HL-60 (cell line): ENCODE measurements at regions not wholly inside any gene's neighbourhood (a gene's known extent, or its start where the extent isn't known, plus 50 kb on each side); places are given as distances from the start of the nearest gene placed in this dataset.
"Not testable (repeated sequence)": the region's sequence is repeated elsewhere in the genome, so short reads cannot be mapped to it uniquely, and the experiment has no call there.

Experiments used
- DNase-seq, 2 experiments: peaks; one replicate each; pipeline ENCODE4 v3.0.0-alpha.2; 2010 to 2020; ENCODE audit warnings: low read depth in 1 of 2, low spot score in 1 of 2
- H3K27ac ChIP-seq: fragments of 250-450 bp; sonication (Bioruptor Pico); replicated peaks from 2 replicates; pipeline ENCODE4 v1.5.1; 2020; ENCODE audit warnings: mild to moderate bottlenecking, moderate library complexity
- H3K27me3 ChIP-seq: fragments of 250-450 bp; sonication (Bioruptor Pico); 2 replicates; pipeline ENCODE4 v1.5.1; 2021; ENCODE audit warnings: mild to moderate bottlenecking, moderate library complexity; ENCODE audit not compliant: insufficient read depth, poor library complexity, severe bottlenecking
- H3K4me3 ChIP-seq: replicated peaks from 2 replicates; pipeline ENCODE4 v1.5.1; 2011; ENCODE audit warnings: mild to moderate bottlenecking, control low read depth, low read length; ENCODE audit not compliant: insufficient read depth
- GABPA ChIP-seq: IDR thresholded peaks from 2 replicates; pipeline ENCODE4 v1.6.1; 2012; ENCODE audit warnings: low read depth
- POLR2AphosphoS5 ChIP-seq: IDR thresholded peaks from 2 replicates; pipeline ENCODE4 v1.6.1; 2012; ENCODE audit warnings: low read depth
- SPI1 ChIP-seq: IDR thresholded peaks from 2 replicates; pipeline ENCODE4 v1.6.1; 2012; ENCODE audit warnings: low read depth, mild to moderate bottlenecking, borderline replicate concordance
- TF ChIP-seq, protein P1 (sequence below): IDR thresholded peaks from 2 replicates; pipeline ENCODE4 v1.6.1; 2012; ENCODE audit warnings: low read depth; ENCODE audit not compliant: insufficient replicate concordance
- TF ChIP-seq, protein P2 (sequence below): IDR thresholded peaks from one replicate; pipeline ENCODE4 v1.5.1; 2011; ENCODE audit warnings: low read length, control low read depth, inconsistent platforms; ENCODE audit not compliant: insufficient read depth

DNA sequence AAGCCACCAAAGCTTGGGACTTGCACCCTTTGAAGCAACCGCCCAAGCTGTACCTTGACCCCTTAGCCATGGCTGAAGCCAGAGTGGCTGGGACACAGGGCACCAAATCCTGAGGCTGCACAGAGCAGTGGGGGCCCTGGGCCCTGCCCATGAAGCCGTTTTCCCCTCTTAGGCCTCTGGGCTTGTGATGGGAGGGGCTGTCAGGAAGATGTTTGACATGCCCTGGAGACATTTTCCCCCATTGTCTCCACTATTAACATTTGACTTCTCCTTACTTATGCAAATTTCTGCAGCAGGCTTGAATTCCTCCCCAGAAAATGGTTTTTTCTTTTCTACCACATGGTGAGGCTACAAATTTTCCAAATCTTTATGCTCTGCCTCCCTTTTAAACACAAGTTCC lies 522.2 kb downstream of the EDEM1 start:
- TF ChIP-seq, protein P1, sequence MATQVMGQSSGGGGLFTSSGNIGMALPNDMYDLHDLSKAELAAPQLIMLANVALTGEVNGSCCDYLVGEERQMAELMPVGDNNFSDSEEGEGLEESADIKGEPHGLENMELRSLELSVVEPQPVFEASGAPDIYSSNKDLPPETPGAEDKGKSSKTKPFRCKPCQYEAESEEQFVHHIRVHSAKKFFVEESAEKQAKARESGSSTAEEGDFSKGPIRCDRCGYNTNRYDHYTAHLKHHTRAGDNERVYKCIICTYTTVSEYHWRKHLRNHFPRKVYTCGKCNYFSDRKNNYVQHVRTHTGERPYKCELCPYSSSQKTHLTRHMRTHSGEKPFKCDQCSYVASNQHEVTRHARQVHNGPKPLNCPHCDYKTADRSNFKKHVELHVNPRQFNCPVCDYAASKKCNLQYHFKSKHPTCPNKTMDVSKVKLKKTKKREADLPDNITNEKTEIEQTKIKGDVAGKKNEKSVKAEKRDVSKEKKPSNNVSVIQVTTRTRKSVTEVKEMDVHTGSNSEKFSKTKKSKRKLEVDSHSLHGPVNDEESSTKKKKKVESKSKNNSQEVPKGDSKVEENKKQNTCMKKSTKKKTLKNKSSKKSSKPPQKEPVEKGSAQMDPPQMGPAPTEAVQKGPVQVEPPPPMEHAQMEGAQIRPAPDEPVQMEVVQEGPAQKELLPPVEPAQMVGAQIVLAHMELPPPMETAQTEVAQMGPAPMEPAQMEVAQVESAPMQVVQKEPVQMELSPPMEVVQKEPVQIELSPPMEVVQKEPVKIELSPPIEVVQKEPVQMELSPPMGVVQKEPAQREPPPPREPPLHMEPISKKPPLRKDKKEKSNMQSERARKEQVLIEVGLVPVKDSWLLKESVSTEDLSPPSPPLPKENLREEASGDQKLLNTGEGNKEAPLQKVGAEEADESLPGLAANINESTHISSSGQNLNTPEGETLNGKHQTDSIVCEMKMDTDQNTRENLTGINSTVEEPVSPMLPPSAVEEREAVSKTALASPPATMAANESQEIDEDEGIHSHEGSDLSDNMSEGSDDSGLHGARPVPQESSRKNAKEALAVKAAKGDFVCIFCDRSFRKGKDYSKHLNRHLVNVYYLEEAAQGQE: no peak
- TF ChIP-seq GABPA (no peak), SPI1 (no peak), POLR2AphosphoS5 (no peak)
- TF ChIP-seq, protein P2, sequence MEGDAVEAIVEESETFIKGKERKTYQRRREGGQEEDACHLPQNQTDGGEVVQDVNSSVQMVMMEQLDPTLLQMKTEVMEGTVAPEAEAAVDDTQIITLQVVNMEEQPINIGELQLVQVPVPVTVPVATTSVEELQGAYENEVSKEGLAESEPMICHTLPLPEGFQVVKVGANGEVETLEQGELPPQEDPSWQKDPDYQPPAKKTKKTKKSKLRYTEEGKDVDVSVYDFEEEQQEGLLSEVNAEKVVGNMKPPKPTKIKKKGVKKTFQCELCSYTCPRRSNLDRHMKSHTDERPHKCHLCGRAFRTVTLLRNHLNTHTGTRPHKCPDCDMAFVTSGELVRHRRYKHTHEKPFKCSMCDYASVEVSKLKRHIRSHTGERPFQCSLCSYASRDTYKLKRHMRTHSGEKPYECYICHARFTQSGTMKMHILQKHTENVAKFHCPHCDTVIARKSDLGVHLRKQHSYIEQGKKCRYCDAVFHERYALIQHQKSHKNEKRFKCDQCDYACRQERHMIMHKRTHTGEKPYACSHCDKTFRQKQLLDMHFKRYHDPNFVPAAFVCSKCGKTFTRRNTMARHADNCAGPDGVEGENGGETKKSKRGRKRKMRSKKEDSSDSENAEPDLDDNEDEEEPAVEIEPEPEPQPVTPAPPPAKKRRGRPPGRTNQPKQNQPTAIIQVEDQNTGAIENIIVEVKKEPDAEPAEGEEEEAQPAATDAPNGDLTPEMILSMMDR: no peak
- Histone ChIP-seq H3K4me3 (no peak overlapping the region), H3K27me3 (no peaks in the 10 kb centered on the region), H3K27ac (no peak overlapping the region)
- no peak for DNase-seq

DNA sequence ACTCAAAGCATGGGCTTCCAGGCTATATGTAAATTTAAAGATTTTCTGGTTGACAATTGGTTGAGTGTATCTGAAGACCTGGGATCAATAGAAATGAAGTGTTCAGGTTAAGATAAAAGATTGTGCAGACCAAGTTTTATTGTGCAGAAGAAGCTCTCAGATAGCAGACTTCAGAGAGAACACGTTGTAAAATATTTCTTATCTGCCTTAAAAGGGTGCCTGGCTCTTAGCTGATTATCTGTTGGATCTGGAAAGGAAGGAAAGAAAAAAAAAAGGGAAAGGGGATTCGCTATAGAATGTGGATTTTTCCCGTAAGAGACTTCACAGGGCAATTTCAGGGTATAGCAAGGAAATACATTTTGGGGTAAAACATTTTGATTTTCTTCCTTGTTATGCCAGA lies 523.2 kb downstream of the EDEM1 start:
- DNase-seq: no peak
- Histone ChIP-seq H3K27ac (no peak overlapping the region), H3K4me3 (no peak overlapping the region), H3K27me3 (no peaks in the 10 kb centered on the region)
- no peak for TF ChIP-seq SPI1
- TF ChIP-seq POLR2AphosphoS5: no peak
- TF ChIP-seq, protein P2: no peak

DNA sequence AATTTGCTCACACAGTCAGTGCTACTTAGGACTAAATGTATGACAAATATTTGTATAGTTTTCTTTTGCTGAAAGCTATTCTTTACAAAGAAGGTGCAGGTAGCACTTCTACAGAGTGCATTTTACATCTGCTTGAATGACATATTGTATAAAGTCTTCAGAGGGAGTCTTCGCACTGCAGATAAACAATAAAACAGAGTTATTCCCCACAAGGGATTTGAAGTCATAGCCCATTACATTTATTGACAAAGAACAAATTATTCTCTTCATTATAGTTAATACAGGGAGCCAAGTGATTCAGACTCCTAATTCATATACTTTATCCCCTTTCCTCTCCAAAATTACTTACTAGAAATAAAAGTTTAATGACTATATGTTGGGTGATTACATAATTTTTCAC lies 529.7 kb downstream of the EDEM1 start:
- Histone ChIP-seq H3K27me3 (no peaks in the 10 kb centered on the region), H3K27ac (no peak overlapping the region)
- TF ChIP-seq, protein P1: no peak

DNA sequence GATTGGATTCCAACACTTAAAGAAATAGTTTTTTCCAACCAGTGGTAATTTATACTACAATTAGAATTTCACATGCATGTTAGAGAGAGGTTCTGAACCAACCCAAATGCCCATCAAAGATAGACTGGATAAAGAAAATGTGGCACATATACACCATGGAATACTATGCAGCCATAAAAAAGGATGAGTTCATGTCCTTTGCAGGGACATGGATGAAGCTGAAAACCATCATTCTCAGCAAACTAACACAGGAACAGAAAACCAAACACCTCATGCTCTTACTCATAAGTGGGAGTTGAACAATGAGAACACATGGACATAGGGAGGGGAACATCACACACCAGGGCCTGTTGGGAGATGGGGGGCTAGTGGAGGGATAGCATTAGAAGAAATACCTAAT lies 532.2 kb downstream of the EDEM1 start:
- H3K27me3 ChIP-seq, H3K27ac ChIP-seq, H3K4me3 ChIP-seq, DNase-seq: not testable (repeated sequence)

More for the DNA sequence above, 529.7 kb downstream of the EDEM1 start:
- no peak for DNase-seq
- no peak overlapping the region for H3K4me3 ChIP-seq

DNA sequence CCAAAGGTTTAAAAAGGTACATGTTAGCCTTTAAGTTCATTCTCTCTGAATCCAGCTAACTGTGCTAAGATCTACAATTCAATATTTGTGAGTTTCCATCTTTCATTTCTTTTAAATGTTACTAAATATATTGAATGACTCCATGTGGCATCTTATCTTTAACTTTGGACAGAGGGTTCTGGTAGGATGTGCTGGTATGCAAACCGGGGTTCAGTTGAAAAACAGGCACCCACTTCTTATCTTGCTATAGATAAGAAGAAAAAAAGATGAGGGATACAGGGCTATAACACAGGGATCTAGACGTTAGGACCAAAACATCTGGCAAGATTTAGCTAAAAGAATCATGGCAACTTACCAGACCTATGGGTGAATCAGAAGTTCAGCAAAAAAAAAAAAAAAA lies 538.3 kb downstream of the EDEM1 start:
- H3K27ac ChIP-seq: no peak overlapping the region
- no peak overlapping the region for H3K4me3 ChIP-seq
- no peak for DNase-seq
- peaks cover 2% of the 10 kb centered on the region for H3K27me3 ChIP-seq
- TF ChIP-seq SPI1 (no peak), GABPA (no peak), POLR2AphosphoS5 (no peak)
- TF ChIP-seq, protein P1: no peak
- TF ChIP-seq, protein P2: no peak
